ENCODE measurements at regions not wholly inside any gene's neighbourhood (a gene's known extent, or its start where the extent isn't known, plus 50 kb on each side); places are given as distances from the start of the nearest gene placed in this dataset.
"Not testable (repeated sequence)": the region's sequence is repeated elsewhere in the genome, so short reads cannot be mapped to it uniquely, and the experiment has no call there.

GRCh38 chr1:173260329-173260728, 53.2 kb upstream of the TNFSF4 start:
- TF ChIP-seq CTCF, POLR2A (IDR thresholded peaks at IDR 0.05): not testable (repeated sequence)
